ENCODE measurements at regions not wholly inside any gene's neighbourhood (a gene's known extent, or its start where the extent isn't known, plus 50 kb on each side); places are given as distances from the start of the nearest gene placed in this dataset.

GRCh38 chr15:69824075-69824876 lies 273.4 kb downstream of the TLE3 start:
- Histone ChIP-seq H3K36me3 (no peaks in the 10 kb centered on the region), H3K27ac (no peak overlapping the region), H3K9me3 (no peaks in the 10 kb centered on the region), H3K4me3 (no peak overlapping the region), H3K27me3 (peaks cover 12% of the 10 kb centered on the region), H3K4me1 (peaks cover 0 to 8% (median 0%) of the 10 kb centered on the region in 4 donors)
- 85 to 87% methylated on average over 8 to 9 of the region's 9 CpGs for WGBS, 2 donors (ENCODE audit: low coverage in 1 of 2)
- intact Hi-C loops (cut with DNase I; ENCODE audit: low total_unique reads) (no loop called here), in situ Hi-C loops (cut with MboI; ENCODE audit: low pct_ligation_motif_present in 1 of 4, low pct_unique_long_range_greater_than_20kb in 1 of 4, low sequenced_read_pairs in 3 of 4) (no loop called here)
- DNase-seq, result no peak
- TF ChIP-seq CTCF (IDR thresholded peaks at IDR 0.05) (no peak), EP300 (IDR thresholded peaks at IDR 0.05; ENCODE audit: low read depth) (no peak), POLR2A (IDR thresholded peaks at IDR 0.05) (no peak), POLR2AphosphoS5 (IDR thresholded peaks at IDR 0.05) (no peak)

- intact Hi-C loops (cut with DNase I; ENCODE audit: low total_unique reads), result no loop called here
- no peak overlapping the region for H3K4me3 ChIP-seq
- peaks cover 6% of the 10 kb centered on the region for H3K27me3 ChIP-seq
- TF ChIP-seq EP300 (IDR thresholded peaks at IDR 0.05; ENCODE audit: low read depth), result no peak
- no peak for TF ChIP-seq POLR2A (IDR thresholded peaks at IDR 0.05)
- TF ChIP-seq CTCF (IDR thresholded peaks at IDR 0.05), result no peak
- no peak for TF ChIP-seq POLR2AphosphoS5 (IDR thresholded peaks at IDR 0.05)
- 92 to 100% methylated on average over 1 to 2 of the region's 2 CpGs for WGBS, 2 donors (ENCODE audit: low coverage in 1 of 2)
- H3K36me3 ChIP-seq, result no peaks in the 10 kb centered on the region
- in situ Hi-C loops (cut with MboI; ENCODE audit: low pct_ligation_motif_present in 1 of 4, low pct_unique_long_range_greater_than_20kb in 1 of 4, low sequenced_read_pairs in 3 of 4), result no loop called here
- H3K4me1 ChIP-seq, result peaks cover 0 to 8% (median 0%) of the 10 kb centered on the region in 4 donors
- DNase-seq, result no peak
- no peaks in the 10 kb centered on the region for H3K9me3 ChIP-seq
- no peak overlapping the region for H3K27ac ChIP-seq
Measured at GRCh38 chr15:69824877-69825406, 272.8 kb downstream of the TLE3 start.

- WGBS, 2 donors (ENCODE audit: low coverage in 1 of 2), result 58 to 70% methylated on average over 5 to 17 of the region's 17 CpGs
- peaks cover 0 to 8% (median 0%) of the 10 kb centered on the region in 4 donors for H3K4me1 ChIP-seq
- no peak overlapping the region for H3K4me3 ChIP-seq
- no peaks in the 10 kb centered on the region for H3K27me3 ChIP-seq
- H3K36me3 ChIP-seq, result no peaks in the 10 kb centered on the region
- intact Hi-C loops (cut with DNase I; ENCODE audit: low total_unique reads), result no loop called here
- TF ChIP-seq POLR2AphosphoS5 (IDR thresholded peaks at IDR 0.05), result no peak
- TF ChIP-seq CTCF (IDR thresholded peaks at IDR 0.05), result no peak
- TF ChIP-seq POLR2A (IDR thresholded peaks at IDR 0.05), result no peak
- no peak for TF ChIP-seq EP300 (IDR thresholded peaks at IDR 0.05; ENCODE audit: low read depth)
- no peaks in the 10 kb centered on the region for H3K9me3 ChIP-seq
- in situ Hi-C loops (cut with MboI; ENCODE audit: low pct_ligation_motif_present in 1 of 4, low pct_unique_long_range_greater_than_20kb in 1 of 4, low sequenced_read_pairs in 3 of 4), result no loop called here
- no peak overlapping the region for H3K27ac ChIP-seq
- no peak for DNase-seq
Measured at GRCh38 chr15:69825941-69826818, 271.5 kb downstream of the TLE3 start.

- H3K27ac ChIP-seq, result no peak overlapping the region
- no peak for TF ChIP-seq EP300 (IDR thresholded peaks at IDR 0.05; ENCODE audit: low read depth)
- no peak for TF ChIP-seq POLR2AphosphoS5 (IDR thresholded peaks at IDR 0.05)
- no peak for TF ChIP-seq CTCF (IDR thresholded peaks at IDR 0.05)
- TF ChIP-seq POLR2A (IDR thresholded peaks at IDR 0.05), result no peak
- H3K36me3 ChIP-seq, result no peaks in the 10 kb centered on the region
- H3K27me3 ChIP-seq, result no peaks in the 10 kb centered on the region
- peaks cover 0 to 8% (median 0%) of the 10 kb centered on the region in 4 donors for H3K4me1 ChIP-seq
- no peak overlapping the region for H3K4me3 ChIP-seq
- no peak for DNase-seq
- intact Hi-C loops (cut with DNase I; ENCODE audit: low total_unique reads), result no loop called here
- in situ Hi-C loops (cut with MboI; ENCODE audit: low pct_ligation_motif_present in 1 of 4, low pct_unique_long_range_greater_than_20kb in 1 of 4, low sequenced_read_pairs in 3 of 4), result no loop called here
- WGBS, 2 donors (ENCODE audit: low coverage in 1 of 2), result 82 to 100% methylated on average over 3 of the region's 3 CpGs
- no peaks in the 10 kb centered on the region for H3K9me3 ChIP-seq
Measured at GRCh38 chr15:69826819-69827175, 270.9 kb downstream of the TLE3 start.
